MM.1S (cell line): ENCODE measurements at regions not wholly inside any gene's neighbourhood (a gene's known extent, or its start where the extent isn't known, plus 50 kb on each side); places are given as distances from the start of the nearest gene placed in this dataset.

Source experiments
- DNase-seq: peaks from one replicate; pipeline ENCODE4 v3.0.0-alpha.2; 2015
- H2AFZ ChIP-seq: fragments of 300-600 bp; sonication (generic); 2 replicates; pipeline ENCODE4 v1.6.0; 2016; ENCODE audit warnings: antibody characterized with exemption, low read length
- H3F3A ChIP-seq: fragments of 300-600 bp; sonication (generic); 2 replicates; pipeline ENCODE4 v1.6.1; 2016; ENCODE audit warnings: mild to moderate bottlenecking, antibody characterized with exemption, low read length, moderate library complexity, mixed read lengths; ENCODE audit not compliant: insufficient read depth
- H3K27ac ChIP-seq: fragments of 300-600 bp; sonication (generic); 2 replicates; pipeline ENCODE4 v1.5.1; 2016; ENCODE audit warnings: mild to moderate bottlenecking, low read length
- H3K27me3 ChIP-seq: fragments of 300-600 bp; sonication (generic); replicated peaks from 2 replicates; pipeline ENCODE4 v1.6.0; 2016; ENCODE audit warnings: low read length; ENCODE audit not compliant: insufficient read depth
- H3K36me3 ChIP-seq: fragments of 300-600 bp; sonication (generic); replicated peaks from 2 replicates; pipeline ENCODE4 v1.6.1; 2016; ENCODE audit warnings: mild to moderate bottlenecking, low read length, mixed read lengths; ENCODE audit not compliant: insufficient read depth
- H3K4me1 ChIP-seq: fragments of 300-600 bp; sonication (generic); 2 replicates; pipeline ENCODE4 v1.6.1; 2016; ENCODE audit warnings: low read length, mixed read lengths
- H3K4me2 ChIP-seq: fragments of 300-600 bp; sonication (generic); 2 replicates; pipeline ENCODE4 v1.6.0; 2016; ENCODE audit warnings: low read depth, low read length
- H3K4me3 ChIP-seq: fragments of 300-600 bp; sonication (generic); 2 replicates; pipeline ENCODE4 v1.5.1; 2016; ENCODE audit warnings: low read length, mixed read lengths
- H3K79me2 ChIP-seq: fragments of 300-600 bp; sonication (generic); 2 replicates; pipeline ENCODE4 v1.6.1; 2016; ENCODE audit warnings: mixed run types, low read length, mixed read lengths
- H3K9ac ChIP-seq: fragments of 300-600 bp; sonication (generic); 2 replicates; pipeline ENCODE4 v1.6.1; 2016; ENCODE audit warnings: low read length, mixed read lengths
- H3K9me2 ChIP-seq: fragments of 300-600 bp; sonication (generic); replicated peaks from 2 replicates; pipeline ENCODE4 v1.6.1; 2016; ENCODE audit warnings: mild to moderate bottlenecking, low read length, mixed read lengths; ENCODE audit not compliant: insufficient read depth
- H3K9me3 ChIP-seq: fragments of 300-600 bp; sonication (generic); replicated peaks from 2 replicates; pipeline ENCODE4 v1.6.1; 2016; ENCODE audit warnings: mild to moderate bottlenecking, low read length, mixed read lengths; ENCODE audit not compliant: insufficient read depth
- H4K20me1 ChIP-seq: fragments of 300-600 bp; sonication (generic); 2 replicates; pipeline ENCODE4 v1.6.1; 2016; ENCODE audit warnings: mild to moderate bottlenecking, low read length, moderate library complexity, mixed read lengths; ENCODE audit not compliant: insufficient read depth
- EZH2 ChIP-seq: fragments of 300-600 bp; sonication (generic); optimal IDR thresholded peaks from 2 replicates; pipeline ENCODE3; 2017; ENCODE audit warnings: low read depth, mild to moderate bottlenecking, antibody characterized with exemption, low read length, mixed read lengths
- EZH2phosphoT487 ChIP-seq: fragments of 300-600 bp; sonication (generic); IDR thresholded peaks from 2 replicates; pipeline ENCODE4 v1.6.1; 2018; ENCODE audit warnings: antibody characterized with exemption, low read length
- TF ChIP-seq, protein P1 (sequence below): fragments of 300-600 bp; sonication (generic); IDR thresholded peaks from 2 replicates; pipeline ENCODE4 v1.5.1; 2016; ENCODE audit warnings: antibody characterized with exemption, low read length, mixed read lengths

DNA sequence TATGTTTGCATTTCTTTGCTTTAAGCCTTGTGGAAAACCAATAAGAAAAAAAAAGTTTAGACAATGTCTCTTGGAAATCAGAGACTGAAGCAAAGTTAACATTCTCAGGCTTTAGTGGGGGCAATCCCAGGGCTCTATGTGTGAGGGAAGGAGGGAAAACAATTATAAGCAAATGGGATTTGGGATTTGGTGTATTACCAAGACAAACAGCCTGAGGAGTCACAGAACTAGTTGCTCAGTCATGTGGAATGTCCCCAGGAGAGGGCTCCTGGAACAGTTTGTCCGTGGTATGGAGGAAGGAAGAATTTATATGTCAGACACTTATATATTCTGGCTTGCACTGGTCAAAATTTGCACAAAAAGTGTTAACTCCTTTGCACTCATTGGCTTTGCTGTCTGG is 562.9 kb upstream of the TPK1 start:
- Histone ChIP-seq H3F3A (no peaks in the 10 kb centered on the region), H3K27me3 (no peaks in the 10 kb centered on the region), H3K36me3 (no peaks in the 10 kb centered on the region), H3K4me1 (no peaks in the 10 kb centered on the region), H2AFZ (no peak overlapping the region), H4K20me1 (no peaks in the 10 kb centered on the region), H3K9me3 (no peaks in the 10 kb centered on the region), H3K4me3 (no peak overlapping the region), H3K9me2 (no peaks in the 10 kb centered on the region), H3K4me2 (no peak overlapping the region), H3K27ac (no peak overlapping the region), H3K9ac (no peak overlapping the region), H3K79me2 (no peaks in the 10 kb centered on the region)
- TF ChIP-seq, protein P1, sequence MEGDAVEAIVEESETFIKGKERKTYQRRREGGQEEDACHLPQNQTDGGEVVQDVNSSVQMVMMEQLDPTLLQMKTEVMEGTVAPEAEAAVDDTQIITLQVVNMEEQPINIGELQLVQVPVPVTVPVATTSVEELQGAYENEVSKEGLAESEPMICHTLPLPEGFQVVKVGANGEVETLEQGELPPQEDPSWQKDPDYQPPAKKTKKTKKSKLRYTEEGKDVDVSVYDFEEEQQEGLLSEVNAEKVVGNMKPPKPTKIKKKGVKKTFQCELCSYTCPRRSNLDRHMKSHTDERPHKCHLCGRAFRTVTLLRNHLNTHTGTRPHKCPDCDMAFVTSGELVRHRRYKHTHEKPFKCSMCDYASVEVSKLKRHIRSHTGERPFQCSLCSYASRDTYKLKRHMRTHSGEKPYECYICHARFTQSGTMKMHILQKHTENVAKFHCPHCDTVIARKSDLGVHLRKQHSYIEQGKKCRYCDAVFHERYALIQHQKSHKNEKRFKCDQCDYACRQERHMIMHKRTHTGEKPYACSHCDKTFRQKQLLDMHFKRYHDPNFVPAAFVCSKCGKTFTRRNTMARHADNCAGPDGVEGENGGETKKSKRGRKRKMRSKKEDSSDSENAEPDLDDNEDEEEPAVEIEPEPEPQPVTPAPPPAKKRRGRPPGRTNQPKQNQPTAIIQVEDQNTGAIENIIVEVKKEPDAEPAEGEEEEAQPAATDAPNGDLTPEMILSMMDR, result no peak
- TF ChIP-seq EZH2phosphoT487, result no peak
- TF ChIP-seq EZH2, result no peak
- no peak for DNase-seq

- Histone ChIP-seq H3K4me3 (no peak overlapping the region), H3K4me2 (no peak overlapping the region), H3K27ac (no peak overlapping the region), H2AFZ (no peak overlapping the region), H3K79me2 (no peaks in the 10 kb centered on the region), H3K9me2 (no peaks in the 10 kb centered on the region), H3F3A (no peaks in the 10 kb centered on the region), H3K27me3 (no peaks in the 10 kb centered on the region), H3K36me3 (no peaks in the 10 kb centered on the region), H3K9ac (no peak overlapping the region), H3K4me1 (no peaks in the 10 kb centered on the region), H3K9me3 (no peaks in the 10 kb centered on the region), H4K20me1 (no peaks in the 10 kb centered on the region)
- no peak for TF ChIP-seq EZH2
- TF ChIP-seq, protein P1, result no peak
- no peak for TF ChIP-seq EZH2phosphoT487
- no peak for DNase-seq
Observed at GRCh38 chr7:145394126-145394525, 558.3 kb upstream of the TPK1 start.

DNA sequence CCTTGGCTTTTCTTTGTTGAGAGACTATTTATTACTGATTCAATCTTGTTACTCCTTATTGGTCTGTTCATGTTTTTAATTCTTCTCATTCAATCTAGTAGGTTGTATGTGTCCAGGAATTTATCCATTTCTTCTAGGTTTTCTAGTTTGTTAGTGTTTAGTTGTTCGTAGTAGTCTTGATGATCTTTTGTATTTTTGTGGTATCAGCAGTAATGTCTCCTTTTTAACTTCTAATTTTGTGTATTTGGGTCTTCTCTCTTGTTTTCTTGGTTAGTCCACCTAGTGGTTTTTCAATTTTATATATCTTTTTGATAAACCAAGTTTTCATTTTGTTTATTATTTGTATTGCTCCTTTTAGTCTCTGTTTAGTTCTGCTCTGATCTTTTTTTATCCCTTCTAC is 546.9 kb upstream of the TPK1 start:
- no peaks in the 10 kb centered on the region for H3K36me3 ChIP-seq
- no peak overlapping the region for H2AFZ ChIP-seq
- no peak for DNase-seq
- H3K9me2 ChIP-seq, result no peaks in the 10 kb centered on the region
- peaks cover 11% of the 10 kb centered on the region for H3K4me1 ChIP-seq
- H3K79me2 ChIP-seq, result no peaks in the 10 kb centered on the region
- no peak overlapping the region for H3K27ac ChIP-seq
- H4K20me1 ChIP-seq, result no peaks in the 10 kb centered on the region
- H3K4me3 ChIP-seq, result no peak overlapping the region
- H3K4me2 ChIP-seq, result no peak overlapping the region
- H3K9me3 ChIP-seq, result no peaks in the 10 kb centered on the region
- no peaks in the 10 kb centered on the region for H3K27me3 ChIP-seq
- H3F3A ChIP-seq, result peaks cover 7% of the 10 kb centered on the region; the same call in 1 of the 2 replicates
- H3K9ac ChIP-seq, result no peak overlapping the region
- TF ChIP-seq, protein P1, result no peak
- no peak for TF ChIP-seq EZH2
- TF ChIP-seq EZH2phosphoT487, result no peak
